ENCODE measurements at regions not wholly inside any gene's neighbourhood (a gene's known extent, or its start where the extent isn't known, plus 50 kb on each side); places are given as distances from the start of the nearest gene placed in this dataset.

GRCh38 chr10:130778166-130778545 lies 533.4 kb downstream of the TCERG1L start:
- no peaks in the 10 kb centered on the region for H3K27me3 ChIP-seq (ENCODE audit: insufficient read depth, low read length)
- no peak overlapping the region for H3T11ph ChIP-seq (ENCODE audit: low read length)
- no peak overlapping the region for H3K9ac ChIP-seq (ENCODE audit: extremely low read depth, insufficient read length, low read length)
- no peaks in the 10 kb centered on the region for H3K9me3 ChIP-seq (ENCODE audit: control insufficient read depth, low read depth, low read length)
- H4K8ac ChIP-seq (replicated peaks; ENCODE audit: insufficient read length, low read depth, low read length), result no peak overlapping the region
- no peak overlapping the region for H3K4me2 ChIP-seq (ENCODE audit: insufficient read depth, insufficient read length, low read length)
- TF ChIP-seq CTCF (conservative IDR thresholded peaks at IDR 0.05), result no peak
- no peak overlapping the region for H3K27ac ChIP-seq (ENCODE audit: insufficient read length, low read depth, low read length)
- H2AK5ac ChIP-seq (ENCODE audit: insufficient read length, low read length), result no peak overlapping the region
- no peak overlapping the region for H2BK5ac ChIP-seq (ENCODE audit: insufficient read length, low read length)
- Mint-ChIP-seq H3K27me3 (ENCODE audit: low read depth) (no peaks in the 10 kb centered on the region), H3K27ac (no peak overlapping the region), H3K36me3 (ENCODE audit: insufficient read depth in 1 of 3, low read depth in 3 of 3) (no peaks in the 10 kb centered on the region), H3K4me3 (no peak overlapping the region), H3K4me1 (peaks cover 6 to 9% of the 10 kb centered on the region in 2 experiments; a peak in 2 of 4 replicates), H3K9me3 (no peaks in the 10 kb centered on the region)
- no CpG with 5 or more reads among the region's 7 CpGs for WGBS (ENCODE audit: extremely low coverage, insufficient read length, low lambda C conversion rate)
- H3K4me1 ChIP-seq (ENCODE audit: insufficient read depth, low read length), result no peaks in the 10 kb centered on the region
- no peak overlapping the region for H3K14ac ChIP-seq (ENCODE audit: insufficient read depth, low read length)
- H2BK15ac ChIP-seq (ENCODE audit: low read depth, low read length), result no peak overlapping the region
- no peaks in the 10 kb centered on the region for H3K79me2 ChIP-seq (ENCODE audit: insufficient read depth, low read length)
- no peak overlapping the region for H3K4ac ChIP-seq (ENCODE audit: low read depth, low read length)
- DNase-seq, result no peak
- no peak overlapping the region for H3K56ac ChIP-seq (ENCODE audit: insufficient read length, low read depth, low read length)
- H4K91ac ChIP-seq (ENCODE audit: insufficient read length, low read depth, low read length), result no peak overlapping the region
- no peaks in the 10 kb centered on the region for H3K79me1 ChIP-seq (ENCODE audit: insufficient read depth, low read depth, low read length, poor library complexity, severe bottlenecking)
- no peak overlapping the region for H2BK20ac ChIP-seq (ENCODE audit: low read depth, low read length, poor library complexity, severe bottlenecking)
- H4K5ac ChIP-seq (ENCODE audit: insufficient read length, low read depth, low read length), result no peak overlapping the region
- no peak overlapping the region for H2BK120ac ChIP-seq (ENCODE audit: low read depth, low read length, poor library complexity, severe bottlenecking)
- no peak overlapping the region for H2AFZ ChIP-seq (ENCODE audit: low read length)
- H3K18ac ChIP-seq (ENCODE audit: insufficient read length, low read depth, low read length), result no peak overlapping the region
- H4K20me1 ChIP-seq (ENCODE audit: control insufficient read depth, insufficient read depth, insufficient read length), result peaks cover 3% of the 10 kb centered on the region
- no peaks in the 10 kb centered on the region for H3K23me2 ChIP-seq (ENCODE audit: insufficient read length, low read depth, low read length, poor library complexity, severe bottlenecking)
- H2BK12ac ChIP-seq (ENCODE audit: insufficient read length, low read depth, low read length), result no peak overlapping the region
- no peak overlapping the region for H3K23ac ChIP-seq (ENCODE audit: insufficient read length, low read depth, low read length)

All from H9 (cell line).